MCF 10A (cell line): ENCODE measurements at regions not wholly inside any gene's neighbourhood (a gene's known extent, or its start where the extent isn't known, plus 50 kb on each side); places are given as distances from the start of the nearest gene placed in this dataset.

Source experiments
- BruUV-seq: library from RNA; stranded (reverse); fragments of 400-500 nt; replicated peaks from 2 replicates; lab custom pipeline; 2021; lab: Mats Ljungman, UMichigan
- CTCF ChIA-PET: fragments of 300-600 bp; sonication (Branson Sonifier 250); formaldehyde crosslinking; extraction: SDS; loops from one replicate; lab custom pipeline; 2021; ENCODE audit warnings: antibody characterized with exemption, inconsistent platforms; lab: Yijun Ruan, JAX
- POLR2A ChIA-PET: fragments of 300-600, 350-650 bp; sonication (Branson Sonifier 250); formaldehyde crosslinking; extraction: SDS; loops from one replicate; lab custom pipeline; 2020; ENCODE audit warnings: antibody characterized with exemption, inconsistent platforms; lab: Yijun Ruan, JAX
- DNase-seq: peaks from one replicate; pipeline ENCODE4 v3.0.0-alpha.2; 2018; ENCODE audit not compliant: unreplicated experiment
- H3K27ac Mint-ChIP-seq: one replicate; pipeline ENCODE4 v1.8.0; 2022; ENCODE audit warnings: mild to moderate bottlenecking, low read depth, mixed read lengths; ENCODE audit not compliant: unreplicated experiment
- H3K27me3 Mint-ChIP-seq: one replicate; pipeline ENCODE4 v1.8.0; 2022; ENCODE audit warnings: mixed read lengths; ENCODE audit not compliant: insufficient read depth, unreplicated experiment
- H3K36me3 Mint-ChIP-seq: one replicate; pipeline ENCODE4 v1.8.0; 2022; ENCODE audit warnings: mild to moderate bottlenecking, moderate library complexity, mixed read lengths; ENCODE audit not compliant: insufficient read depth, unreplicated experiment
- H3K4me1 Mint-ChIP-seq: one replicate; pipeline ENCODE4 v1.8.0; 2022; ENCODE audit warnings: mixed read lengths; ENCODE audit not compliant: insufficient read depth, unreplicated experiment
- H3K4me3 Mint-ChIP-seq: one replicate; pipeline ENCODE4 v1.8.0; 2022; ENCODE audit warnings: mild to moderate bottlenecking, moderate library complexity, mixed read lengths; ENCODE audit not compliant: unreplicated experiment
- H3K9me3 Mint-ChIP-seq: one replicate; pipeline ENCODE4 v1.8.0; 2022; ENCODE audit warnings: mixed read lengths; ENCODE audit not compliant: unreplicated experiment
- intact Hi-C: fragments of 100-400 bp; cut with micrococcal nuclease; formaldehyde crosslinking; loops from 2 replicates; pipeline ENCODE4 v1.14.1; 2022
- TF ChIP-seq, protein P1 (sequence below): fragments of 200-600 bp; IDR thresholded peaks from one replicate; pipeline ENCODE4 v1.8.0; 2022; ENCODE audit warnings: antibody characterized with exemption, mild to moderate bottlenecking; ENCODE audit not compliant: unreplicated experiment

DNA sequence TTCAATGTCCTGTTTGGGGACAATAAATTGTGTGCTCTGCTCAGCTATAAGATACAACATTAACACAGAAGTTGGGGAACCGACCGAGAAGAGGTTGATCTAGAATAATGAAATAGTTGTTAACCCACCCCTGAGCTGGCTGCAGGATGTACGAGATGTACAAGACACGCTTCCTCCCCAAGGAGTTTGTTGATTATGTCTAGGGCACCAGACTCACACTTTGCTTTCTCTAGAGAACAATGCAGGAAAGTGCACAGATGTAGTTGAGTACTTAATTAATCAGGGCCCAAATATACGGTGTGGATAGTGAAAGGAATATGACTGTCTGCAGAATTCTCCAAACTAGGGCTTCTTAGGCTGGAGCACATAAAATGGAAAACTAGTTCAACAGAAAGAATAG is 415.2 kb upstream of the TNP1 start:
- Mint-ChIP-seq H3K4me3 (no peak overlapping the region), H3K36me3 (peaks cover 7% of the 10 kb centered on the region), H3K9me3 (no peaks in the 10 kb centered on the region), H3K27me3 (no peaks in the 10 kb centered on the region), H3K4me1 (peaks cover 10% of the 10 kb centered on the region), H3K27ac (no peak overlapping the region)
- TF ChIP-seq, protein P1, sequence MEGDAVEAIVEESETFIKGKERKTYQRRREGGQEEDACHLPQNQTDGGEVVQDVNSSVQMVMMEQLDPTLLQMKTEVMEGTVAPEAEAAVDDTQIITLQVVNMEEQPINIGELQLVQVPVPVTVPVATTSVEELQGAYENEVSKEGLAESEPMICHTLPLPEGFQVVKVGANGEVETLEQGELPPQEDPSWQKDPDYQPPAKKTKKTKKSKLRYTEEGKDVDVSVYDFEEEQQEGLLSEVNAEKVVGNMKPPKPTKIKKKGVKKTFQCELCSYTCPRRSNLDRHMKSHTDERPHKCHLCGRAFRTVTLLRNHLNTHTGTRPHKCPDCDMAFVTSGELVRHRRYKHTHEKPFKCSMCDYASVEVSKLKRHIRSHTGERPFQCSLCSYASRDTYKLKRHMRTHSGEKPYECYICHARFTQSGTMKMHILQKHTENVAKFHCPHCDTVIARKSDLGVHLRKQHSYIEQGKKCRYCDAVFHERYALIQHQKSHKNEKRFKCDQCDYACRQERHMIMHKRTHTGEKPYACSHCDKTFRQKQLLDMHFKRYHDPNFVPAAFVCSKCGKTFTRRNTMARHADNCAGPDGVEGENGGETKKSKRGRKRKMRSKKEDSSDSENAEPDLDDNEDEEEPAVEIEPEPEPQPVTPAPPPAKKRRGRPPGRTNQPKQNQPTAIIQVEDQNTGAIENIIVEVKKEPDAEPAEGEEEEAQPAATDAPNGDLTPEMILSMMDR: no peak
- intact Hi-C loops: no loop called here
- no TSS peak for BruUV-seq
- DNase-seq: no peak
- CTCF ChIA-PET: interaction anchor here (0.7 kb wide), 1 partner anchor 120 kb away, joined by 3 read pairs; no protein-coding TSS in a partner anchor
- POLR2A ChIA-PET: no interaction called here

DNA sequence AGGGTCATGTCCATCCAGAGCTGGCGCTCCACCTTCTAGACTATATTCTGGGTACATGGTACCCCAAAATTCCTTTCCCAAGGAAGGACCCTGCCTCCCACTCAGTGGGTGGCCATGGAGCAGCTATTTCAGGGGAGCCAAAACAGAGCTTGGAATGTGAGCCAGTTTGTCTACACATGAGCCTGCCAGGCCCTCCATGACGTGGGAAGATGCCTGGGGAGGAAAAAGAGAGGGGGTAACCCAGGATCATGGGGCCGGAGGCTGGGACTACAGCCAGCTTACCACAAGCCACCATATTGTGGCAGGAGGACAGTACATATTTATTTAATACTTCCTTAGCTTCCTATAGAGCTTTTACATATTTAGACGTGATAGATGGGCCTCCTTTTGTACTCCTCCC is 414.7 kb upstream of the TNP1 start:
- POLR2A ChIA-PET: interaction anchor here (0.6 kb wide), 1 partner anchor 93 kb away, joined by 3 read pairs; no protein-coding TSS in a partner anchor
- H3K4me1 Mint-ChIP-seq: peaks cover 10% of the 10 kb centered on the region
- CTCF ChIA-PET: interaction anchor here (0.7 kb wide), 1 partner anchor 120 kb away, joined by 3 read pairs; no protein-coding TSS in a partner anchor
- DNase-seq: no peak
- H3K27ac Mint-ChIP-seq: no peak overlapping the region
- no peaks in the 10 kb centered on the region for H3K27me3 Mint-ChIP-seq
- H3K36me3 Mint-ChIP-seq: peaks cover 7% of the 10 kb centered on the region
- no peak overlapping the region for H3K4me3 Mint-ChIP-seq
- H3K9me3 Mint-ChIP-seq: no peaks in the 10 kb centered on the region
- intact Hi-C loops: no loop called here
- BruUV-seq: no TSS peak
- TF ChIP-seq, protein P1: no peak

DNA sequence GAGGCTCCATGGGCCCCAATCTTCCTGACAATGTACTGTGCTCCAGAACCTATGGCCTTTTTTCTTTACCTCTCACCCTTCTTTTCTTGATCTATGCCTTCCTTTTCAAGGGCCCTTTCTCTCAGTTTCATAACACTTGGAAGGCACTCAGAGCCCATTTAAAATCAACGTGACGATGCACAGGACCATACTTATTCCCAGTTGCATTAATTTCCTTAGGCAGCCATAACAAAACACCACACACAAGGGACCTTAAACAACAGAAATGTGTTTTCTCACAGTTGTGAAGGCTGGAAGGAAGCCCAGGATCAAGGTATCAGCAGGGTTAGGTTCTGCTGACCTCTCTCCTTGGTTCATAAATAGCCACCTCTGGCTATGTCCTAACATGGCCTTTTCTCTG is 414.0 kb upstream of the TNP1 start:
- no TSS peak for BruUV-seq
- CTCF ChIA-PET: no interaction called here

DNA sequence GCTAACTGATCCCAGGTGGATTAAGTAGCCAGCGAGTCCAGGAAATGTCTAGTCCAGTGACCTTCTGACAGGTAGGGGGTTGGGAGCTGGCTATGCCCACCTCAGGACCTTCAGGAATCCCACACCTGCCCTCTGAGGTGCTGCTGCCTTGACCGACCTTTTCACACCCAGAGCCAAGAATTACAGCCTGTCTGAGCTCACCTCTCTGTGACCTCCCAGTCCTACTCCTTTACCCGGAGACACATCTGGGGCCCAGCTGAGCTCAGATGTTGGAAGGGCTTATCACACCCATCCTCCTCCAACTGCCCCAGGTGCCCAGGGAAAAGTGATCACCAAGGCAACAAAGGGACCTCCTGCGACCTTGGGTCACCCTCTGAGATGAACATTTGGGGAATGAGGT is 413.3 kb upstream of the TNP1 start:
- H3K9me3 Mint-ChIP-seq: peaks cover 5% of the 10 kb centered on the region
- TF ChIP-seq, protein P1: no peak
- CTCF ChIA-PET: interaction anchor here (0.6 to 1.1 kb wide), 2 partner anchors 15 to 512 kb away, joined by 3 read pairs; no protein-coding TSS in a partner anchor
- no peak overlapping the region for H3K4me3 Mint-ChIP-seq
- intact Hi-C loops: no loop called here
- H3K36me3 Mint-ChIP-seq: peaks cover 6% of the 10 kb centered on the region
- BruUV-seq: no TSS peak
- DNase-seq: no peak
- H3K4me1 Mint-ChIP-seq: peaks cover 8% of the 10 kb centered on the region
- no peak overlapping the region for H3K27ac Mint-ChIP-seq
- H3K27me3 Mint-ChIP-seq: no peaks in the 10 kb centered on the region
- POLR2A ChIA-PET: no interaction called here

More for the DNA sequence above, 414.0 kb upstream of the TNP1 start:
- no peak overlapping the region for H3K4me3 Mint-ChIP-seq
- H3K36me3 Mint-ChIP-seq: peaks cover 7% of the 10 kb centered on the region
- H3K9me3 Mint-ChIP-seq: no peaks in the 10 kb centered on the region
- H3K4me1 Mint-ChIP-seq: peaks cover 10% of the 10 kb centered on the region
- DNase-seq: no peak
- intact Hi-C loops: no loop called here
- TF ChIP-seq, protein P1: no peak
- no peaks in the 10 kb centered on the region for H3K27me3 Mint-ChIP-seq
- POLR2A ChIA-PET: no interaction called here
- no peak overlapping the region for H3K27ac Mint-ChIP-seq
